ENCODE measurements at regions not wholly inside any gene's neighbourhood (a gene's known extent, or its start where the extent isn't known, plus 50 kb on each side); places are given as distances from the start of the nearest gene placed in this dataset.

- intact Hi-C loops (cut with DNase I), result no loop called here
- DNase-seq (ENCODE audit: missing footprints) (no peak), ATAC-seq (no peak)
Observed at GRCh38 chr5:2517451-2517850, 234.0 kb downstream of the IRX2 start.

GRCh38 chr5:2515180-2515764 lies 236.2 kb downstream of the IRX2 start:
- intact Hi-C loops (cut with DNase I), result no loop called here
- ATAC-seq (no peak), DNase-seq (ENCODE audit: missing footprints) (no peak)

- intact Hi-C loops (cut with DNase I), result no loop called here
- ATAC-seq, result no peak
- DNase-seq (ENCODE audit: missing footprints), result no peak
Observed at GRCh38 chr5:2514484-2514883, 237.0 kb downstream of the IRX2 start.

- ATAC-seq (no peak), DNase-seq (ENCODE audit: missing footprints) (no peak)
- intact Hi-C loops (cut with DNase I), result no loop called here
Observed at GRCh38 chr5:2511706-2512105, 239.8 kb downstream of the IRX2 start.

GRCh38 chr5:2511126-2511525 lies 240.4 kb downstream of the IRX2 start:
- intact Hi-C loops (cut with DNase I), result no loop called here
- DNase-seq (ENCODE audit: missing footprints) (no peak), ATAC-seq (no peak)

- no peak for ATAC-seq
- no peak for DNase-seq (ENCODE audit: missing footprints)
- intact Hi-C loops (cut with DNase I), result no loop called here
Observed at GRCh38 chr5:2509527-2509926, 241.9 kb downstream of the IRX2 start.

- intact Hi-C loops (cut with DNase I), result no loop called here
- no peak for ATAC-seq
- DNase-seq (ENCODE audit: missing footprints), result no peak
Observed at GRCh38 chr5:2508514-2508913, 243.0 kb downstream of the IRX2 start.

- DNase-seq (ENCODE audit: missing footprints) (no peak), ATAC-seq (no peak)
- intact Hi-C loops (cut with DNase I), result no loop called here
Observed at GRCh38 chr5:2507611-2508010, 243.9 kb downstream of the IRX2 start.

- DNase-seq (ENCODE audit: missing footprints) (no peak), ATAC-seq (no peak)
- intact Hi-C loops (cut with DNase I), result no loop called here
Observed at GRCh38 chr5:2506603-2507002, 244.9 kb downstream of the IRX2 start.

GRCh38 chr5:2505217-2505616 lies 246.3 kb downstream of the IRX2 start:
- ATAC-seq (no peak), DNase-seq (ENCODE audit: missing footprints) (no peak)
- intact Hi-C loops (cut with DNase I), result no loop called here

GRCh38 chr5:2502970-2503594 lies 248.4 kb downstream of the IRX2 start:
- DNase-seq (ENCODE audit: missing footprints), result no peak
- ATAC-seq, result no peak
- intact Hi-C loops (cut with DNase I), result no loop called here

- no peak for ATAC-seq
- intact Hi-C loops (cut with DNase I), result no loop called here
- DNase-seq (ENCODE audit: missing footprints), result no peak
Observed at GRCh38 chr5:2499917-2500316, 251.6 kb downstream of the IRX2 start.

GRCh38 chr5:2496891-2497290 lies 254.6 kb downstream of the IRX2 start:
- DNase-seq (ENCODE audit: missing footprints) (no peak), ATAC-seq (no peak)
- intact Hi-C loops (cut with DNase I), result no loop called here

GRCh38 chr5:2496126-2496525 lies 255.4 kb downstream of the IRX2 start:
- DNase-seq (ENCODE audit: missing footprints), result no peak
- intact Hi-C loops (cut with DNase I), result no loop called here
- ATAC-seq, result no peak

GRCh38 chr5:2493356-2493755 lies 258.1 kb downstream of the IRX2 start:
- ATAC-seq (no peak), DNase-seq (ENCODE audit: missing footprints) (no peak)
- intact Hi-C loops (cut with DNase I), result no loop called here

- intact Hi-C loops (cut with DNase I), result no loop called here
- no peak for ATAC-seq
- no peak for DNase-seq (ENCODE audit: missing footprints)
Observed at GRCh38 chr5:2492476-2492875, 259.0 kb downstream of the IRX2 start.

GRCh38 chr5:2491846-2492245 lies 259.6 kb downstream of the IRX2 start:
- no peak for ATAC-seq
- DNase-seq (ENCODE audit: missing footprints), result no peak
- intact Hi-C loops (cut with DNase I), result no loop called here

- intact Hi-C loops (cut with DNase I), result no loop called here
- no peak for DNase-seq (ENCODE audit: missing footprints)
- ATAC-seq, result no peak
Observed at GRCh38 chr5:2489306-2489705, 262.2 kb downstream of the IRX2 start.

GRCh38 chr5:2488593-2488992 lies 262.9 kb downstream of the IRX2 start:
- DNase-seq (ENCODE audit: missing footprints), result no peak
- ATAC-seq, result no peak
- intact Hi-C loops (cut with DNase I), result no loop called here

- ATAC-seq, result no peak
- no peak for DNase-seq (ENCODE audit: missing footprints)
- intact Hi-C loops (cut with DNase I), result no loop called here
Observed at GRCh38 chr5:2487152-2487763, 264.2 kb downstream of the IRX2 start.

- ATAC-seq (no peak), DNase-seq (ENCODE audit: missing footprints) (no peak)
- intact Hi-C loops (cut with DNase I), result no loop called here
Observed at GRCh38 chr5:2486373-2486772, 265.1 kb downstream of the IRX2 start.

Data from Right ventricle myocardium inferior (tissue), 1 donor.